Sciatic nerve (tissue), 2 donors: ENCODE measurements at regions not wholly inside any gene's neighbourhood (a gene's known extent, or its start where the extent isn't known, plus 50 kb on each side); places are given as distances from the start of the nearest gene placed in this dataset.

ENCODE experiments used
- ATAC-seq: fragments of 200-7000 bp; cut with Tn5 transposase; one replicate; pipeline ENCODE4 v1.9.1; 2020; ENCODE audit warnings: mild to moderate bottlenecking, moderate library complexity
- DNase-seq: peaks from one replicate; pipeline ENCODE4 v3.0.0-alpha.2; 2020; ENCODE audit warnings: low spot score
- intact Hi-C: fragments of 100-400 bp; cut with DNase I; formaldehyde crosslinking; loops from one replicate; pipeline ENCODE4 v1.14.2; 2022
- donor health status: DM: no; HTN: no; CAD: no.
- donor health status: DM: no; HTN: no; CAD: no.

GRCh38 chr6:169854083-169854725, 102.8 kb downstream of the ERMARD start:
- intact Hi-C loops, result no loop called here
- ATAC-seq (no peak), DNase-seq (peak; percentile 46)

DNA sequence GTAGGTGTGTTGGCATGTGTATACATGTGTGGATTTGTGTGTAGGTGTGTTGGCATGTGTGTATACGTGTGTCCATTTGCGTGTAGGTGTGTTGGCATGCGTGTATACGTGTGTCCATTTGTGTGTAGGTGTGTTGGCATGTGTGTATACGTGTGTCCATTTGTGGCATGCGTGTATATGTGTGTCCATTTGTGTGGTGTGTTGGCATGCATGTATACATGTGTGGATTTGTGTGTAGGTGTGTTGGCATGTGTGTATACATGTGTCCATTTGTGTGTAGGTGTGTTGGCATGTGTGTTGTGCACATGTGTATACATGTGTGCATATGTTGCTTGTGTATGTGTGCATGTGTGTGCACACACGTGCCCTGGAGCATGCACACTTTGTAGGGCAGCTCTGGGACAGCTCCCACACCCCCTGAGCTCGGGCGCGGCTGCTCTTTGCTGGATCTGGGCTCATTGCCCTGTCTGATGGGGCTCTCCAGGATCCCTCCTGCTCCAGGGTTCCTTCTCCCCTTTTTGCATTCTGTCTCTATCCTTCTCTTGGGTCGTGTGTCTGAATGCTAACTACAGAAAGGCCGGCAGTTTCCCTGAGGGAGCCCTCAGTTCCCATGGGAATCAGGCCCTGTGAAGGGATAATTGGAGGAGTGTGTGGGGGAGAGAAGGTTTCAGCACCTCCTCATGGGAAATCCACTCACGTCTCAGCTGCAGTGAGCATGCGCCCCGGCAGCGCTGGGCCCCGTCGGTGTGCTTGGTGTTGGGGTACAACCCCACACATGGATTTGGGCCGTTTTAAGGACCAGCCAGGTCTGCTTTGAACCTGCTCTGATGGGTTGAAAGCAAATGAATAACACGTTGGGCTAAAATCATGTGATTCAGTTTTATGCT, 102.0 kb downstream of the ERMARD start:
- intact Hi-C loops, result no loop called here
- no peak for DNase-seq
- ATAC-seq, result no peak

DNA sequence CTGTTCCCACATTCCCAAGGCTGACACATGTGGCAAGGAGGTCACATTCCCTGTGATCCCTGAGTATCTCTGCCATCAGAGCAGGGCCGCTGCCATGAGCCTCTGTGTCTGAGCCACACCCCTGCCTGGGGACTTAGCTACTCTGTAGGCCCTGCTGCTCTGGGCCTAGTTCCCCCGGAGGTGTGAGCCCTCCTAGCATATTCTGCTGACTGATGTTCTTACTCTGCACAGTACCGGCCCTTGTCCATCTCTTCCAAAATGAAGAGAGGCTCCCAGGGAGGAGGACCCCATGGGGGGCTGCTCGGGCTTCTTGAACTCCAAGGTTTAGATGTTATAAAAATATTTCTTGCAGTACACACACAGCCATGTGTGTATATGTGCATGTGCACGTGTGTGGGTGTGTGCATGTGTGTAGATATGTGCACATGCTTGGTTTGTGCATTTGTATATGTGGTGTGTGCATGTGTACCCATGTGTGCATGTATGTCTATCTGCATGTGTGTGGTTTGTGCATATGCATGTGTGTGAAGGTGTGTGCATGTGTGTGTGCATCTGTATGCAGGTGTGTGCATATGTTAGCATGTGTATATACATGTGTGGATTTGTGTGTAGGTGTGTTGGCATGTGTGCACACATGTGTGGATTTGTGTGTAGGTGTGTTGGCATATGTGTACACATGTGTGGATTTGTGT, 101.2 kb downstream of the ERMARD start:
- intact Hi-C loops, result no loop called here
- ATAC-seq (no peak), DNase-seq (peak; percentile 27)

- intact Hi-C loops, result no loop called here
- DNase-seq, result peak; percentile 41
These were observed 100.5 kb downstream of the ERMARD start for GRCh38 chr6:169851641-169852503.

GRCh38 chr6:169850746-169851145, 99.3 kb downstream of the ERMARD start:
- intact Hi-C loops, result no loop called here
- DNase-seq (peak; percentile 34), ATAC-seq (no peak)

More at GRCh38 chr6:169851641-169852503, 100.5 kb downstream of the ERMARD start:
- peak; percentile 34 for ATAC-seq

GRCh38 chr6:169850154-169850553, 98.7 kb downstream of the ERMARD start:
- DNase-seq, result no peak
- ATAC-seq, result no peak
- intact Hi-C loops, result no loop called here

- intact Hi-C loops, result no loop called here
- no peak for ATAC-seq
- DNase-seq, result peak; percentile 18
These were observed 98.0 kb downstream of the ERMARD start for GRCh38 chr6:169849396-169849795.

DNA sequence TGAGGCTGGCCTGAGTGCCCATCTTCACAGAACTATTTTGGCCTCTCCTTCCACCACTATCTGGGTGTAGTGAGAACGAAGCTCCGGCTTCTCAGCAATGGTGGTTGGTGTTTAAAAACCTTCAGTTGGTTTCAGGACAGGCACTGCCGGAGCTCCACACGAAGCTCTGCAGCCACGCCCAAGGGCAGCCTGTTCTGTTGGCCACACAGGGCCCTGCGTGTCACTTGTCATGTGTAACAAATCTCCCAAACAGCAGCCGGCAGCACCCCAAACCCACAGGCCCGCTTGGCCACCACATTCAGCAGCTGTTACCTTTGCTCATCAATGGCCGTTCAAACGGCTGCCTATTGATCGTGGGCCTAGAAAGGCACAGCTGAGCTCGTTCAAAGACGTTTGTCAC, 97.5 kb downstream of the ERMARD start:
- intact Hi-C loops, result no loop called here
- peak; percentile 28 for DNase-seq
- ATAC-seq, result no peak

DNA sequence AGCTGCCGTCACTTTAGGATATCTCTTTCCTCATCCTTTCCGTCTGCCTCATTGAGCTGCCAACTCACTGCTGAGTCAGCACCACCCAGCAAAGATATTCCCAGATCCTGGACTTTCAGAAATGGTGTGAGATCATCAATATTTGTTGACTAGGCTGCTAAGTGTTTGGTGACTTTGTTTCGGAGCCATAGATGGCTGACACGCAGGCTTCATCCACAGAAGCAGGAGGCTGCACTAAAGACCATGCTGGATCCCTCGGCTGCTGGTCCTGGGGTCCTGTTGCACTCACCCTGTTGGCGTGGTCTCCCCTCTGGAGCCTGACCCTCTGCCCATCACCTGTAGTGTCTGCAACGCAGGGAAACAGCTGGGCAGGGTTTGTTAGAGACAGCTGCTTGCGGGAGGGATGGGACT, 96.5 kb downstream of the ERMARD start:
- intact Hi-C loops, result no loop called here
- DNase-seq, result no peak
- ATAC-seq, result no peak

DNA sequence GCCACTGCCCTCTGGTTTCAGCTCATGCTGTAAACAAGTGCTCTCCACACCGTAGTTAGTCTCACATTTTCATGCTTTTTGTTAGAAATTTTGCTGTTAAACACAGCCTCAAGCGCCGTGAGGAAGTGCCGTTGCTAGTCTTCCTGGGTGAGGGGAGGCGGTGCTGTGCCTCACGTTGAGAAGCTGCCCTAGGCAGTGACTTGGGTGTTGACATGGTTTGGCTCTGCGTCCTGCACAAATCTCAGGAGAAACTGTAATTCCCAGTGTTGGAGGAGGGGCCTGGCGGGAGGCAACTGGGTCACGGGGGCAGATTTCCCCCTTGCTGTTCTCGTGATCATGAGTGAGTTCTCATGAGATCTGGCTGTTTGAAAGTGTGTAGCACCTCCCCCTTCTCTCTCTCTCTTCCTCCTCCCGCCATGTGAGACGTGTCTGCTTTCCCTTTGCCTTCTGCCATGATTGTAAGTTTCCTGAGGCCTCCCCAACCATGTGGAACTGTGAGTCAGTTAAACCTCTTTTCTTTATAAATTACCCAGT, 95.8 kb downstream of the ERMARD start:
- peak; percentile 34 for DNase-seq
- ATAC-seq, result no peak
- intact Hi-C loops, result no loop called here

GRCh38 chr6:169846286-169847056, 95.0 kb downstream of the ERMARD start:
- DNase-seq (peak; percentile 36), ATAC-seq (no peak)
- intact Hi-C loops, result no loop called here

- intact Hi-C loops, result no loop called here
- ATAC-seq (no peak), DNase-seq (peak; percentile 31)
These were observed 94.2 kb downstream of the ERMARD start for GRCh38 chr6:169845426-169846285.

DNA sequence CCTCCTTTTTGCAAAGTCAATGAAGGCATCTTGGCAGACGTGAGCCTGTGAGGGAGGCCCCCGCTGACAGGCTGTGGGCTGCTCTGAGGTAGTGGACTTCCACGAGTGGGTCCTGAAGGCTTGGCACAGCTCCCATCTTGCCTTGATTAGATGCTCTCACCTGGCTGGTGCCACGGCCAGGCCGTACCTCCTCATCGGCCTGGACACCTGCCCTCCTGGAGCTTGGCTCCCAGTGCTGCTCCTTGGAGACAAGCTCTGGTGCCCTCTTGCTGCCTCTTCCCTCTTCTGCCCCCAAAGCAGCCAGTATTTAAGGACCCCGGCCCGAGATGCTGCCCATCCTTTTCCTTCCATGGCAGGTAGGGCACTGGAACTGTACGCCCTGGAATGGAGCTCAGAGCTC, 93.5 kb downstream of the ERMARD start:
- peak; percentile 49 for DNase-seq
- no peak for ATAC-seq
- intact Hi-C loops, result no loop called here

- ATAC-seq, result no peak
- intact Hi-C loops, result no loop called here
These were observed 92.6 kb downstream of the ERMARD start for GRCh38 chr6:169843991-169844390.

GRCh38 chr6:169843110-169843509, 91.7 kb downstream of the ERMARD start:
- intact Hi-C loops, result no loop called here
- no peak for ATAC-seq
- DNase-seq, result peak; percentile 21

More at GRCh38 chr6:169843991-169844390, 92.6 kb downstream of the ERMARD start:
- no peak for DNase-seq

DNA sequence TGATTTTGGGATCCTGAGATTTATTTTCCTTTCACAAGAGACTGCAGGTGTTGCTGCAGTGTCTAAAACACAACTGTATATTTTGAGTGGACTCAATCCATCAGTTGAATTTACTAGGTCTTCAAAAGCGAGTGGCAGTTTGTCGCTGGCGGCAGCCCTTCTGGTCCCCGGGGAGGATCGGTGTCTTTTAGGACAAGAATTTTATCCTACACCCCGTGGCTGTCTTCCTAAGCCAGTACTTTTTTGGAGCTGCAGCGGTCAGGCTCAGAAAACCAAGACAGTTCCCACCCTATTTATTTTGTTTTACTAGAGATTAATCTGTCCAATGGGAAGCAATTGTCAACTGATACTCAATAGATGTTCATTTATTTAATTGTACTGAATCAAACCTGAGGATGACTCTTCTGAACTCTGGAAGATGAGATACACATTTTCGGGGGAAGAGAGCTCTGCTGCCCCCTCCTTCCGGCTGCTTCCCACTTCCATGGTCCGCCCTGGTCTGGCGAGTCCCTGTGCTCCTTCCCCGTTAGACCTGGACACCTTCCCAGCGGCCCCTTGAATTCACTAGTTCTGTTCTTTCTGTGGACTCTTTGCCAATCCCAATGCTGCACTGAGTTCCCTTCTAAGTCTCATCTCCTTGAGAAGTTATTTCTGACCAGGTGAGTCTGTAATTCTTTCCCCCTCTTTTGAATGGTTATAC, 90.6 kb downstream of the ERMARD start:
- DNase-seq, result peak; percentile 50
- intact Hi-C loops, result no loop called here
- ATAC-seq, result no peak
